Dendritic cell treated with granulocyte-macrophage colony-stimulating factor and Interleukin-4, amounts not matched to agents 40 ng/mL and 50 ng/mL, for 4 days (primary cell): ENCODE measurements at regions not wholly inside any gene's neighbourhood (a gene's known extent, or its start where the extent isn't known, plus 50 kb on each side); places are given as distances from the start of the nearest gene placed in this dataset.

ENCODE experiments used
- H3K27ac Mint-ChIP-seq: one replicate; pipeline ENCODE4 v1.8.0; 2022; ENCODE audit warnings: mild to moderate bottlenecking, mixed read lengths
- H3K27me3 Mint-ChIP-seq: one replicate; pipeline ENCODE4 v1.8.0; 2022; ENCODE audit warnings: mild to moderate bottlenecking, mixed read lengths
- H3K36me3 Mint-ChIP-seq: one replicate; pipeline ENCODE4 v1.8.0; 2022; ENCODE audit warnings: low read depth, mixed read lengths
- H3K4me1 Mint-ChIP-seq: one replicate; pipeline ENCODE4 v1.8.0; 2022; ENCODE audit warnings: low read depth, mixed read lengths
- H3K4me3 Mint-ChIP-seq: one replicate; pipeline ENCODE4 v1.8.0; 2022; ENCODE audit warnings: mild to moderate bottlenecking, moderate library complexity, mixed read lengths
- H3K9me3 Mint-ChIP-seq: one replicate; pipeline ENCODE4 v1.8.0; 2022; ENCODE audit warnings: mixed read lengths
- intact Hi-C: fragments of 100-400 bp; cut with micrococcal nuclease; formaldehyde crosslinking; loops from one replicate; pipeline ENCODE4 v1.15.0; 2022

DNA sequence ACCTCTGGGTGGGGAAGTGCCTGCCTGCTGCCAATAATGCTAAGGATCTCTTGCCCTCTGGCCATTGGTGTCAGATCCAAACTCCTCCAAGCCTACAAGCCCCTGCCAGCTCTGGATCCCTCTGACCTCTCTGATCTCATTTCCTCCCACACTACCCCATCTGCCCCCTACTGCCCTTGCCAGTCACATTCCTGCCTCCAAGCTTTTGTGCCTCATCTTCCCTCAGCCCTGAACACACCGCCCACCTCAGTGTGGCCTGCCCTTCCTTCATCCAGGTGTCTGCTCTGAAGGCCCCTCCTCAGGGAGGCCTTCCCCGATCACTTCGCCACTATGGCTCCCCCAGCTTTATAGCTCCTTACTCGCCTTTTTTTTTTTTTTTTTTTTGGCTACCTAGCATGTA, 161.0 kb upstream of the GLI2 start:
- no peaks in the 10 kb centered on the region for H3K4me1 Mint-ChIP-seq
- intact Hi-C loops = no loop called here
- H3K36me3 Mint-ChIP-seq = no peaks in the 10 kb centered on the region
- peaks cover 35% of the 10 kb centered on the region for H3K27me3 Mint-ChIP-seq
- H3K27ac Mint-ChIP-seq = no peak overlapping the region
- H3K9me3 Mint-ChIP-seq = no peaks in the 10 kb centered on the region
- no peak overlapping the region for H3K4me3 Mint-ChIP-seq

DNA sequence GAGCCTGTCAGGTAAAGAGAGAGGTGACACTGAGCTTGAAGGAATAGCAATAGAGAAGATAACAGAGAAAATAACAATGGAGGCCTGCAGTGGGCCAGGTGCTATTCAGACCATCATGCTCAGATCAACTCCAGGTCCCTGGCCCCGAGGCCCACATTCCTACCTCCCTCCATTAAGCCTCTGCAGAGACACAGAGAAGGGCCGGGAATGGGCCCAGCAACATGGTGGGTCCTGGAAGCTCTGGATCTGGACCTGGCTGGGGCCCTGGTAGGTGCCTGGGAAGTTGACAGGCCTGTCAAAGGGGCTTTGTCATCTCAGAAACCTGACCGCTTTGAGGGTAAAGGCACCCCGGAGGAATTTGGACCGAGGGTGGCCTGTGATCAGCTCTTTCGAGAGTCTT, 159.7 kb upstream of the GLI2 start:
- H3K4me3 Mint-ChIP-seq = no peak overlapping the region
- no peaks in the 10 kb centered on the region for H3K36me3 Mint-ChIP-seq
- intact Hi-C loops = no loop called here
- H3K27ac Mint-ChIP-seq = no peak overlapping the region
- peaks cover 45% of the 10 kb centered on the region for H3K27me3 Mint-ChIP-seq
- H3K9me3 Mint-ChIP-seq = no peaks in the 10 kb centered on the region
- peaks cover 4% of the 10 kb centered on the region for H3K4me1 Mint-ChIP-seq

DNA sequence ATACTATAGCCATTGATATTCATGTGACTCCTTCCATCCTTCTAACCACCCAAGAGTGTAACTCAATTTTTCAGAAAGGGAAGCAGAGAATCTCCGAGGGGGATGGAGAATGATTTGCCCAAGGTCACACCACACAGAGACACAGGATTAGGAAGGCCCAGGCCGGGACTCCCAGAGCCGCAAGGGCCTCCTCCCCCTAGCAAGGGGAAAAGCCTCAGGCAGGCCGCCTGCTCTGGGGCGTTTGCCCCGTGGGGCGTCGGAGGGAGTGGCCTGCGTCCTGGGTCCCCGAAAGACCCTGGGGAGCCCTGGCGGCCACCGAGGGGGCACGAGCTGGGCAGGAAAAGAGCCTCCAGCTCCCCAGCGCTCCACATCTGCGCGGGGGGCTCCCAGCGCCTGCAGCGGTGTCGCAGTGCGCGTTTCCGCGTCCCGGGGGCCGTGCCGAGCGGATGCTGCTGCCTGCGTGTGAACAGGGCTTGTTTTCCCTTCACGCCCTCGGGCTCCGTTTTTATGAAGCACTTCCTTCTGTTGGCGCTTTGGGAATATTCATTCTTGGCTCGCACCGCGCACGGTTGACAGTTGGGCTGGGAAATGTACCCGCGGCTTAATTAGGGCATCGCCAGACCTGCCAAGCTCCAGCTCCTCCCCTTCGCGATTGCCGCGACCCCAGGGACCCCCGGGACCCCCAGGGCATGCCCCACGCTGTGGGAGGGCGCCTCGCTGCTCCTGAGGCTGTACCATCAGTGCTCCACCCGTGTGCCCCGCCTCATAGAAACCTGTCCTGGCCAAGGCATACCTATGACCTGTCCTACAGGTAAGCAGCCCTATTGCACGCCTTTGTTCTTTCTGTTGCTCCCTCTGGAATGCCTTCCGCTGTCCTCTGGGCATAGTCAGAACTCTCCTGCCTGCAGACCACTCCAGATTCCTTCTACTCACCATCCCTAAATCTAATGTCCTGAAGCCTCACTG, 158.9 kb upstream of the GLI2 start:
- intact Hi-C loops = no loop called here
- no peak overlapping the region for H3K4me3 Mint-ChIP-seq
- no peak overlapping the region for H3K27ac Mint-ChIP-seq
- H3K36me3 Mint-ChIP-seq = no peaks in the 10 kb centered on the region
- peaks cover 48% of the 10 kb centered on the region for H3K27me3 Mint-ChIP-seq
- no peaks in the 10 kb centered on the region for H3K9me3 Mint-ChIP-seq
- peaks cover 7% of the 10 kb centered on the region for H3K4me1 Mint-ChIP-seq

DNA sequence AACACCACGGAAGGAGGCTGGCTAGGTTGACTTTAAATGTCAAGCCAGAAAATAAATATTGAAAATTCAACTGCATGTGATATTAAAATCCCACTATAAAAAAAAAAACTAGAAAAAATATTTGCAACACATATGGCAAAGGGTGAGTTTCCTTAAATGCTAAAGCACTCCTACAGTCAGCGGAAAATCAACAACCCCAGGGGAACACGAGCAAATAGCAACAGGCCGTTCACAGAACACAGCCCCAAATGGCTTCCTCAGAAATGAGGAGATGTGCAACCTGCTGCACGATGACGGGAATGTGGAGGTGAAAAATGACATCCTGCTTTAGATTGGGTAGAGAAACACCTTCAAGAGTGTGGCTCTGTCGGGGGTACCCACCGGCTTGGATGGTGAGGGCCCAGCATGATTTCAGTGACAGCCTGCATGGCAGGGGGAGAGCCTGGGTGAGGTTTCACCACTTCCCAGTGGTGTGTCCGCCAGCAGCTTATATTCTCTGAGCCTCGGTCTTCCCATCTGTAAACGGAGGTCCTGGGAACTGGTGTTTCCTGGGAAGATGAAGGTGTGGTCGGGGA, 157.9 kb upstream of the GLI2 start:
- Mint-ChIP-seq H3K4me3 (no peak overlapping the region), H3K9me3 (no peaks in the 10 kb centered on the region), H3K27ac (no peak overlapping the region), H3K27me3 (peaks cover 48% of the 10 kb centered on the region), H3K4me1 (peaks cover 7% of the 10 kb centered on the region), H3K36me3 (no peaks in the 10 kb centered on the region)
- intact Hi-C loops = no loop called here

DNA sequence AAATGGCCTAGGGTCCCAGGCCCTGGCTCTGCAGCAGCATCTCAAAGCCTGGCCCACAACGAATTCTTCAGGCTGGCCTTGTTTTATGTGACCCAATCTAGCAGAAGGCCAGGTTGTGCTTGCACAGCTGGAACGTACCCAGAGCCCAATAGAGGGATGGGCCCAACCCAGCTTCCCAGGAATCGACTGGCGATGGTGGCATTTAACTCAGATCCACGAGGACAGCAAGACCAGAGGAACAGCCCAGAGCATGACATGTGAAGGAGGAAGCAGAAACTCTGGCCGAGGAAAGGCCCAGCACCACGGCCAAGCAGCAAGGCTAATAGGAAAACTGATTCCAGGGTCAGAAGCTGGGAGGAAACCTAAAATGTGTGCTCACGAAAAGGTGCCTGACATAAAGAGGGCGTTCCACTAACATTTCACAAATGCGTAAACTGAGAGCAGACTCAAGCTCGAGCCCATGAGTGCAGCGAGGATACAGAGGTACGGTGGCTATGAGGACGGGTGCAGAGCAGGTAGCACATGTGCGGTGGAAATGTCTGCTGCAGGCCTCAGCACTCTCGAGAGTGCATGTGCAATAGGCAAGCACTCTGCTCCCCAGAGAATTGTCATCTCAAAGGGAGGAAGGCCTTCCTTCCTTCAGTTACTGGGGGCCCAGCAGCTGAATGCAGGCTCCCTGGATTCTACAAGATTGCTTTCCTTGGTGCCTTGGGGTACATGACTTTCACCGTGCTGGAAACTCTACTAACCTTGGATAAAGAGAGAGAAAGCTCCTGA, 156.9 kb upstream of the GLI2 start:
- H3K36me3 Mint-ChIP-seq = no peaks in the 10 kb centered on the region
- no peak overlapping the region for H3K27ac Mint-ChIP-seq
- H3K27me3 Mint-ChIP-seq = peaks cover 45% of the 10 kb centered on the region

DNA sequence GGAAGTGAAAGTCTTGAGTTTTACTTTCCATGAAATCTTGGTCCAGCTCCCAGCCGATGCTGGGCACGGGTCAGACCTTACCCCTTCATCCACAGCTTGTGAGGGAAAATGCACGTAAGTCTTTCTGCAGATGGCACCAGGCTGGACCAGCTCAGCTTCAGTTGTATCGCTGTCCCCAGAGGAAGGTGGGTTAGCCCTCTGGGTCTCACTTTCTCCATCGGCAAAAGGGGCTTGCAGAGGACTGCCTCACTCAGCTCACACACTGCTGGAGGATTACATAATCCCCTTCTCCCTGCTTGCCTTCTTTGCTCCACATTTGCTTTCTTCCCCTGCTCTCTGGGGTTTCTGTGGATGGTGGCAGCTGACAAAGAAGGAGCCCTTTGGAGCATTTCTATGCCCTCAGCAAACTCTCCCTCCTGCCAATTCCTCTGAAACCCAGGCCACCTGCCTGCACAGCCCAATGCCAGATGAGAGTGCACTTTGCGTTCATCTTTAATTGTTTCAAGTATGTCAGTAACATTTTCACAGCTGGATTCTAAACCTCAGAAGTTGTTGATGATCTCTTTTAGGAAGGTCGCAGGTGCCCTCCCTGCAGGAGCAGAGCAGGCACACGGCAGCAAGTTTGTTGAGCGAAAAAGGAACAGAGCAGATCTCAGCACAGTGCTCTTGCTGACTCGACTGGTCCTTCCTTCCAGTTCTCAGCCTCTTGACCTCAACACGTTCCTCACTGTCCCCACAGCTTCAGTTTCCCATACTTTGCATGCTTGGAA, 155.6 kb upstream of the GLI2 start:
- no peaks in the 10 kb centered on the region for H3K9me3 Mint-ChIP-seq
- intact Hi-C loops = no loop called here
- H3K4me1 Mint-ChIP-seq = peaks cover 7% of the 10 kb centered on the region

More for the DNA sequence above, 156.9 kb upstream of the GLI2 start:
- intact Hi-C loops = no loop called here
- no peak overlapping the region for H3K4me3 Mint-ChIP-seq
- H3K4me1 Mint-ChIP-seq = peaks cover 7% of the 10 kb centered on the region
- H3K9me3 Mint-ChIP-seq = no peaks in the 10 kb centered on the region

DNA sequence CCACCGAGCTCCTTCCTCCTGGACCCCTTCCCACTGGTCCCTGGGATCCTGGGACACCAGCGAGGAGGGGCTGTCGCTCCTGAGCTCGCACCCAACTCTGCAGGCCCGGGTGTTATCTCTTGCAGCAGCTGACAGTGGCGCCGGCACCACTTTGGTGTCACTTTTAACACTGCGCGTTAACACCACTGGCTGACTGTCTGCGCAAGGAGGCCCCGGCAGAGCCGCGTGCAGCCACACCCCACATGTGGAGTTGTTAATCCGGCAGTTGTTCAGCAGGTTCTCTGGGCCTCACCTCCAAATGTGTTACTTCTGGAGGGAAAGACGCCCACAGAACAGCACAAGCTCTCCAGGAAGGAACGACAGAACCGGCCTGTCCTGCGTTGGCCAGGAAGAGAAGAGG, 155.0 kb upstream of the GLI2 start:
- Mint-ChIP-seq H3K4me1 (peaks cover 7% of the 10 kb centered on the region), H3K36me3 (no peaks in the 10 kb centered on the region), H3K27me3 (peaks cover 47% of the 10 kb centered on the region), H3K9me3 (no peaks in the 10 kb centered on the region), H3K27ac (no peak overlapping the region), H3K4me3 (no peak overlapping the region)
- intact Hi-C loops = no loop called here

More for the DNA sequence above, 155.6 kb upstream of the GLI2 start:
- Mint-ChIP-seq H3K36me3 (no peaks in the 10 kb centered on the region), H3K4me3 (no peak overlapping the region), H3K27ac (no peak overlapping the region), H3K27me3 (peaks cover 43% of the 10 kb centered on the region)

DNA sequence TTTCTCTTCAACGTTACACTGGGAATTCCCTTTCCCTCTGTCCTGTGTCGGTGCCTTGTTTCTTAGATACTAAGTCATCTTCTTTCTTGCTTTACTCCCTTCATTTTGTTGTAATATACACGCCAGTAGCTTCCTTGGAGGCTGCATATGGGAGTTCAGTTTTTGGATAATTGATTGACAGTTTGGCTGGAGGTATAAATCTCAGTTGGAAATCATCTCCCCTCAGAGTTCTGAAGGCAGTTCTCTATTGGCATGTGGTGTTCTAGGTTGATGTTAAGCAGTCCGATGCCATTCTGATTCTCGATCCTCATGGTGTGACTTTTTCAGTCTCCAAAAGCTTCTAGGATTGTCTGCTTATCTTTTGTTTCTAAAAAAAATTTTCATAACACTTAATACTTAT, 152.5 kb upstream of the GLI2 start:
- Mint-ChIP-seq H3K4me1 (peaks cover 7% of the 10 kb centered on the region), H3K27ac (no peak overlapping the region), H3K27me3 (peaks cover 44% of the 10 kb centered on the region), H3K4me3 (no peak overlapping the region), H3K36me3 (no peaks in the 10 kb centered on the region), H3K9me3 (no peaks in the 10 kb centered on the region)
- intact Hi-C loops = no loop called here

DNA sequence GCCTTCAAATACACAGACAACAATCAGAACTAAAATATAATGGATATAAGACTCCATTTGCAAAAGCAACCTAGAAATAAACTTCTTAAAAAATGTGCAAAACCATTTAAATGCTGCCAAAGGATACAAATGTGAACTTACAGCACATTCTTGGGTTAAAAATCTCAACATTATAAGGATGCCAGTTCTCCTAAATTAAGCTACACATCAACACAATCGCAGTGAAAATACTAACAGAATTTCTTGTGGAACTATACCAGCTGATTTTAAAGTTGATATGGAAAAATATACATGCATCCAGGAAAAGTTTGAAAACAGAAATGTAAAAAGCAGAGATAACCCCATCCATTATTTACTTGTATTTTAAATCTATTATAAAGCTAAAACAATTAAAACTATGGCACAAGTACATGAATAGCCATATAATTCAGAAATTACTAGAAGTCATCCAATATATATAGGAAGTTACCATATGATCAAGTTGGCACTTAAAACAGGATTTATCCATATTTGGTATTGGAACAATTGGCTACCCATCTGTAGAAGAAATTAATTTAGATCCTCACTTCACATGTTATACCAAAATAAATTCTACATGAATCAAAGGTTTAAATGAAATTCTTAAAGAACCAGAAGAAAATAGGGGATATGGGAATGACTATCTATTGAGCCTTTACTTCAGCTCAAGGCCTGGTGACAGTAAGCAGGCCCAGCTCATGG, 151.7 kb upstream of the GLI2 start:
- no peaks in the 10 kb centered on the region for H3K9me3 Mint-ChIP-seq
- intact Hi-C loops = no loop called here
- H3K36me3 Mint-ChIP-seq = no peaks in the 10 kb centered on the region
- peaks cover 51% of the 10 kb centered on the region for H3K27me3 Mint-ChIP-seq
- no peak overlapping the region for H3K27ac Mint-ChIP-seq
- H3K4me1 Mint-ChIP-seq = peaks cover 7% of the 10 kb centered on the region
- H3K4me3 Mint-ChIP-seq = no peak overlapping the region

DNA sequence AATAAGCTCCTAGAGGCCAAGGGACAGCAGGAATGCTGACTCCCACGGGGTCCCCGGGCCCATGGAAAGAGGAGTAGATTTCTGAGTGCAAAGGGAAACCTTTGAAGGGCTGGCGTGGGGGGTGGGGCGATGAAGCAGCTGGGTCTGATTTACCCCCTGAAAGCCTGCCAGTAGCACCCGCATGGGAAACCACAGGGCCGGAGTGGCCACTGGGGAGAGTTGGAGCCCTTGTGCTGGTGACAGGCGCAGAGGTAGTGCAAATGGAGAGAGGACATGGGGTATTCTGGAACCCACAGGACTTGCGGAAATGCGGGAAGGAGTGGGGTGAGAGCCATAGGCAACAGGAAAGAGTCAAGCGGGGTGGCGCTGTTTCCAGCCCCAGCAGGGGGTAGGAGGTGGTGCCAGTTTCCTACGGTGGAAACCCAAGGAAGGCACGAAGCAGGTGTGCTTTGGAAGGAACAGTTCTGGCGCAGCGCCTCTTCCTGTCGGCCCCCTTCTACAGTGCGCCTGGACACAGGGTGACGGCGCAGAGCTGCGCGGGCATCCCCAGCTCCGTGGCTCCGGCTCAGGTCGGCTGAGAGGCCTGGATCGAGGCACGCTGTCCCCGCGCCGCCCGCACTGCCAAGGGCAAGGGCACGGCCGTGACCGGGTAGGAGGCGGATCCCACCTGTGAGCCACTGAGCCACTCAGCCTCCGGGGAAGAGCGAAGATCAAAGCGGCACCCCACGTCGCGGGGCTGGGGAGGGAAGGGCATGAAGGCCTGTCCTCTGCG, 149.0 kb upstream of the GLI2 start:
- Mint-ChIP-seq H3K27me3 (peaks cover 56% of the 10 kb centered on the region), H3K27ac (no peak overlapping the region), H3K9me3 (no peaks in the 10 kb centered on the region), H3K4me1 (no peaks in the 10 kb centered on the region), H3K36me3 (no peaks in the 10 kb centered on the region), H3K4me3 (no peak overlapping the region)
- intact Hi-C loops = no loop called here

DNA sequence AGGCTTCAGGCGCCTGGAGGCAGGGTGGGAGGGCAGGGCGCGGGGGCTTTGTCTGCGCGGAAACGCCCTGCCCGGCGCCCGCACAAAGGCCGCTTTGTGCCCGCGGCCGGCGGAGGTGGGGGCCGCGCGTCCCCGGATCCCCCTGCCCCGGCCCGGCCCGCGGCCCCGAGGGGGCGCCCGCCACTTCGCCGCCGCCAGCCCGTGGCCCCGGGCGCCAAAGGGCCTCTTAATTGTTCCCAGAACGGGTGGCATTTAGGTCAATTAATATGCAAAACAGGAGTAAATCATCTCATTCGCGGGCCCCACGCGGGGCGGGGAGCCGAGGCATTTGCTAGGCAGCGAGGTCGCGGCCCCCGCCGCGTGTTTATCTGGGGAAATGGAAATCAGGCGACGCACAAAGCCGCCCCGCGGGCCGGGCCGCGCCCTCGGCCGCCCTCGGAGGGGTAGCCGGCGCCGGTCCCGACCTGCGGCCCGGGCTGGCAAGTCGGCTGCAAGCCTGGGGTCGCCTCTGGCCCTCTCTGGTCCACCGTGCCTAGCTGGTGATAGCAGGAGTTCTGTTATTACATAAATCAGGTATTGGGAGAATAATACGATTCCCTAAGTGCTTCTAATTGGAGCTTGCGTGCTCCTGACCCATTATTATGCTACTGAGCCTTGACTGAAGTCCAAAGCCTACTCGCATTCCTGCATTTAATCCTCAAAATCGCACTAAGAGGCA, 148.2 kb upstream of the GLI2 start:
- Mint-ChIP-seq H3K27me3 (peaks cover 56% of the 10 kb centered on the region), H3K9me3 (no peaks in the 10 kb centered on the region), H3K36me3 (no peaks in the 10 kb centered on the region), H3K4me3 (no peak overlapping the region), H3K4me1 (no peaks in the 10 kb centered on the region), H3K27ac (no peak overlapping the region)
- intact Hi-C loops = no loop called here

DNA sequence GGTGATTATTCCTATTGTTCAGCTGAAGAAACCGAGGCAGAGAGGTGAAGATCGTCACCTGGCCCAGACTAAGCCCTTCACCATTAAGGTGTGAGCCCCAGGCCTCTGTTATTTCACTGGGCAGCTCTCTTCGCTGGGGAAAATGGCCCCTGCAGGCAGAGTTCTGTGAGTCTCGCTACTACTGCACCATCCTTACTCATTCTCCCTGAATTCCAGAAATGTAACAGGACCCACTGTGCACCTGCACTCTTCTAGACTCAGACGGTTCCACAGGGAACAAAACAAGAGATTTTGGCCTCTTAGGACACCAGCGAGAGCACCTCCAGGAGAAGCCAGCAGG, 147.7 kb upstream of the GLI2 start:
- intact Hi-C loops = no loop called here
- Mint-ChIP-seq H3K4me3 (no peak overlapping the region), H3K27ac (no peak overlapping the region), H3K27me3 (peaks cover 56% of the 10 kb centered on the region), H3K4me1 (no peaks in the 10 kb centered on the region), H3K9me3 (no peaks in the 10 kb centered on the region), H3K36me3 (no peaks in the 10 kb centered on the region)
